ENCODE measurements at regions not wholly inside any gene's neighbourhood (a gene's known extent, or its start where the extent isn't known, plus 50 kb on each side); places are given as distances from the start of the nearest gene placed in this dataset.

- no peaks in the 10 kb centered on the region for H3K36me3 ChIP-seq (ENCODE audit: control insufficient read depth, insufficient read depth, low read length)
- no peak overlapping the region for H3K9ac ChIP-seq (ENCODE audit: insufficient read depth, low read length)
- no peaks in the 10 kb centered on the region for H3K79me2 ChIP-seq (ENCODE audit: control insufficient read depth, insufficient read depth, low read length)
- no peaks in the 10 kb centered on the region for H3K9me3 ChIP-seq (ENCODE audit: control insufficient read depth, insufficient read depth, low read depth, low read length)
- H3K4me1 ChIP-seq (ENCODE audit: control insufficient read depth, extremely low read depth, insufficient read depth, low read length), result no peaks in the 10 kb centered on the region
- no peak overlapping the region for H3K4me3 ChIP-seq (replicated peaks in 1 of 4; ENCODE audit: control extremely low read depth in 1 of 4, insufficient read depth in 1 of 4, low read depth in 3 of 4, low read length in 4 of 4)
- H3K4me2 ChIP-seq (ENCODE audit: extremely low read depth, insufficient read depth, low read length), result no peak overlapping the region
- DNase-seq (ENCODE audit: low read depth in 2 of 2), result no peak
- no peaks in the 10 kb centered on the region for H4K20me1 ChIP-seq (ENCODE audit: control insufficient read depth, extremely low read depth, insufficient read depth, low read length)
- TF ChIP-seq EZH2 (IDR thresholded peaks at IDR 0.05; ENCODE audit: low read length, missing control alignments) (no peak), CTCF (conservative IDR thresholded peaks at IDR 0.05 in 1 of 2, IDR thresholded peaks at IDR 0.05 in 1 of 2; ENCODE audit: low read depth in 1 of 2, low read length in 2 of 2) (no peak)
- no peak overlapping the region for H3K27ac ChIP-seq (ENCODE audit: insufficient read depth, low read length)
- no peaks in the 10 kb centered on the region for H3K27me3 ChIP-seq (ENCODE audit: control insufficient read depth, insufficient read depth, low read length)
- no peak overlapping the region for H2AFZ ChIP-seq (ENCODE audit: low read length)
Observed at GRCh38 chr2:77578354-77578753, 56.2 kb upstream of the LRRTM4 start.

GRCh38 chr2:77579076-77579769 lies 57.0 kb upstream of the LRRTM4 start:
- no peaks in the 10 kb centered on the region for H4K20me1 ChIP-seq (ENCODE audit: control insufficient read depth, extremely low read depth, insufficient read depth, low read length)
- H3K9me3 ChIP-seq (ENCODE audit: control insufficient read depth, insufficient read depth, low read depth, low read length), result no peaks in the 10 kb centered on the region
- no peak overlapping the region for H3K27ac ChIP-seq (ENCODE audit: insufficient read depth, low read length)
- no peak overlapping the region for H3K4me2 ChIP-seq (ENCODE audit: extremely low read depth, insufficient read depth, low read length)
- no peak overlapping the region for H3K9ac ChIP-seq (ENCODE audit: insufficient read depth, low read length)
- no peaks in the 10 kb centered on the region for H3K79me2 ChIP-seq (ENCODE audit: control insufficient read depth, insufficient read depth, low read length)
- H3K4me3 ChIP-seq (replicated peaks in 1 of 4; ENCODE audit: control extremely low read depth in 1 of 4, insufficient read depth in 1 of 4, low read depth in 3 of 4, low read length in 4 of 4), result no peak overlapping the region
- no peaks in the 10 kb centered on the region for H3K36me3 ChIP-seq (ENCODE audit: control insufficient read depth, insufficient read depth, low read length)
- no peaks in the 10 kb centered on the region for H3K4me1 ChIP-seq (ENCODE audit: control insufficient read depth, extremely low read depth, insufficient read depth, low read length)
- DNase-seq (ENCODE audit: low read depth in 2 of 2), result no peak
- H3K27me3 ChIP-seq (ENCODE audit: control insufficient read depth, insufficient read depth, low read length), result no peaks in the 10 kb centered on the region
- no peak overlapping the region for H2AFZ ChIP-seq (ENCODE audit: low read length)
- no peak for TF ChIP-seq EZH2 (IDR thresholded peaks at IDR 0.05; ENCODE audit: low read length, missing control alignments)
- TF ChIP-seq CTCF (conservative IDR thresholded peaks at IDR 0.05 in 1 of 2, IDR thresholded peaks at IDR 0.05 in 1 of 2; ENCODE audit: low read depth in 1 of 2, low read length in 2 of 2), result no peak

- Histone ChIP-seq H3K4me2 (ENCODE audit: extremely low read depth, insufficient read depth, low read length) (no peak overlapping the region), H3K4me3 (replicated peaks in 1 of 4; ENCODE audit: control extremely low read depth in 1 of 4, insufficient read depth in 1 of 4, low read depth in 3 of 4, low read length in 4 of 4) (no peak overlapping the region), H2AFZ (ENCODE audit: low read length) (no peak overlapping the region), H3K27me3 (ENCODE audit: control insufficient read depth, insufficient read depth, low read length) (no peaks in the 10 kb centered on the region), H3K36me3 (ENCODE audit: control insufficient read depth, insufficient read depth, low read length) (no peaks in the 10 kb centered on the region), H3K9ac (ENCODE audit: insufficient read depth, low read length) (no peak overlapping the region), H3K4me1 (ENCODE audit: control insufficient read depth, extremely low read depth, insufficient read depth, low read length) (no peaks in the 10 kb centered on the region), H3K79me2 (ENCODE audit: control insufficient read depth, insufficient read depth, low read length) (no peaks in the 10 kb centered on the region), H3K27ac (ENCODE audit: insufficient read depth, low read length) (no peak overlapping the region), H4K20me1 (ENCODE audit: control insufficient read depth, extremely low read depth, insufficient read depth, low read length) (no peaks in the 10 kb centered on the region), H3K9me3 (ENCODE audit: control insufficient read depth, insufficient read depth, low read depth, low read length) (no peaks in the 10 kb centered on the region)
- no peak for DNase-seq (ENCODE audit: low read depth in 2 of 2)
- TF ChIP-seq EZH2 (IDR thresholded peaks at IDR 0.05; ENCODE audit: low read length, missing control alignments), result no peak
- TF ChIP-seq CTCF (conservative IDR thresholded peaks at IDR 0.05 in 1 of 2, IDR thresholded peaks at IDR 0.05 in 1 of 2; ENCODE audit: low read depth in 1 of 2, low read length in 2 of 2), result no peak
Observed at GRCh38 chr2:77588438-77588837, 66.3 kb upstream of the LRRTM4 start.
